Suppressor macrophage (primary cell): ENCODE measurements at regions not wholly inside any gene's neighbourhood (a gene's known extent, or its start where the extent isn't known, plus 50 kb on each side); places are given as distances from the start of the nearest gene placed in this dataset.

Experiments
- DNase-seq, 4 experiments: peaks; one replicate each; pipeline ENCODE4 v3.0.0-alpha.2; 2020 to 2022

- no peak for DNase-seq
Observed at GRCh38 chr3:174408310-174408709, 450.8 kb upstream of the NAALADL2 start.

- no peak for DNase-seq
Observed at GRCh38 chr3:174409086-174409743, 449.9 kb upstream of the NAALADL2 start.

- DNase-seq: no peak
Observed at GRCh38 chr3:174413062-174413912, 445.8 kb upstream of the NAALADL2 start.

- DNase-seq: no peak
Observed at GRCh38 chr3:174414902-174415301, 444.2 kb upstream of the NAALADL2 start.

- peak; percentile 67 to 84 (median 80) for DNase-seq
Observed at GRCh38 chr3:174417573-174417972, 441.6 kb upstream of the NAALADL2 start.

- DNase-seq: no peak
Observed at GRCh38 chr3:174419216-174419615, 439.9 kb upstream of the NAALADL2 start.

- no peak for DNase-seq
Observed at GRCh38 chr3:174423936-174424335, 435.2 kb upstream of the NAALADL2 start.

- no peak for DNase-seq
Observed at GRCh38 chr3:174424656-174425055, 434.5 kb upstream of the NAALADL2 start.

GRCh38 chr3:174425422-174425821 is 433.7 kb upstream of the NAALADL2 start:
- DNase-seq: no peak

- no peak for DNase-seq
Observed at GRCh38 chr3:174430986-174431385, 428.1 kb upstream of the NAALADL2 start.

- DNase-seq: no peak
Observed at GRCh38 chr3:174431717-174432116, 427.4 kb upstream of the NAALADL2 start.

GRCh38 chr3:174436367-174436766 is 422.8 kb upstream of the NAALADL2 start:
- DNase-seq: peak in 1 of 4 experiments; percentile 12

GRCh38 chr3:174438501-174439145 is 420.5 kb upstream of the NAALADL2 start:
- no peak for DNase-seq

- peak; percentile 74 to 90 (median 80) for DNase-seq
Observed at GRCh38 chr3:174439331-174440252, 419.5 kb upstream of the NAALADL2 start.

GRCh38 chr3:174440253-174440701 is 418.9 kb upstream of the NAALADL2 start:
- DNase-seq: peak in 2 of 4 experiments; percentile 4 to 12

GRCh38 chr3:174440741-174441587 is 418.2 kb upstream of the NAALADL2 start:
- peak; percentile 81 to 93 (median 89) for DNase-seq

- DNase-seq: no peak
Observed at GRCh38 chr3:174441588-174442301, 417.4 kb upstream of the NAALADL2 start.

GRCh38 chr3:174442302-174442682 is 416.8 kb upstream of the NAALADL2 start:
- no peak for DNase-seq

- peak in 3 of 4 experiments; percentile 21 to 56 (median 54) for DNase-seq
Observed at GRCh38 chr3:174444391-174444790, 414.7 kb upstream of the NAALADL2 start.

GRCh38 chr3:174457758-174458157 is 401.4 kb upstream of the NAALADL2 start:
- no peak for DNase-seq

GRCh38 chr3:174460831-174461230 is 398.3 kb upstream of the NAALADL2 start:
- no peak for DNase-seq
